ENCODE measurements at regions not wholly inside any gene's neighbourhood (a gene's known extent, or its start where the extent isn't known, plus 50 kb on each side); places are given as distances from the start of the nearest gene placed in this dataset.
"Not testable (repeated sequence)": the region's sequence is repeated elsewhere in the genome, so short reads cannot be mapped to it uniquely, and the experiment has no call there.

GRCh38 chr3:66923969-66924368 lies 74.1 kb upstream of the KBTBD8 start:
- Histone ChIP-seq H3K4me3 (ENCODE audit: low read length) (no peak overlapping the region), H3K4me1 (ENCODE audit: insufficient read depth, low read length) (peaks cover 11% of the 10 kb centered on the region; the same call in 1 of the 2 replicates), H3K27ac (ENCODE audit: low read depth, low read length) (no peak overlapping the region), H3K9ac (ENCODE audit: low read depth, low read length) (no peak overlapping the region), H3K9me3 (ENCODE audit: insufficient read depth, low read depth, low read length) (no peaks in the 10 kb centered on the region), H3K27me3 (ENCODE audit: insufficient read depth, low read length) (no peaks in the 10 kb centered on the region), H3K36me3 (ENCODE audit: insufficient read depth, low read length) (no peaks in the 10 kb centered on the region)

DNA sequence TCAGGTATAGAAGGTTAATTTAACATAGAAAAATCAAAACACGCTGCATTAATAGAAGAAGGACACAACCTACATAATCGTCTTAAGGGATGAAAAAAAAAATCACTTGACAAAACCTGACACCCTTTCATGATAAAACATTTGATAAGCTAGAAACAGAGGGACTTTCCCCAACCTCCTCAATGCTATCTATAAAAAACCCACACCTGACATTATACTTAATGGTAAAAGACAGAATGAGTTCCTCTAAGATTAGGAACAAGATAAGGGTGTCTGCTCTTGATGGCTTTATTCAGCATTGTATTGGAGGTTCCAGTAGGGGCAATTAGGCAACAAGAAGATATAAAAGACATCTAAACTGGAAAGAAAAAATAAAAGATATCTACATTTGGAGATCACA lies 69.9 kb upstream of the KBTBD8 start:
- Histone ChIP-seq H3K9ac (ENCODE audit: low read depth, low read length) (no peak overlapping the region), H3K27ac (ENCODE audit: low read depth, low read length) (no peak overlapping the region), H3K4me1 (ENCODE audit: insufficient read depth, low read length) (peaks cover 41% of the 10 kb centered on the region), H3K36me3 (ENCODE audit: insufficient read depth, low read length) (no peaks in the 10 kb centered on the region), H3K9me3 (ENCODE audit: insufficient read depth, low read depth, low read length) (no peaks in the 10 kb centered on the region), H3K27me3 (ENCODE audit: insufficient read depth, low read length) (no peaks in the 10 kb centered on the region), H3K4me3 (ENCODE audit: low read length) (no peak overlapping the region)
- WGBS: 93% methylated on average over 2 of the region's 2 CpGs

- Histone ChIP-seq H3K9ac (ENCODE audit: low read depth, low read length) (no peak overlapping the region), H3K4me1 (ENCODE audit: insufficient read depth, low read length) (peaks cover 48% of the 10 kb centered on the region)
- WGBS: 67% methylated on average over 5 of the region's 5 CpGs
Observed at GRCh38 chr3:66931291-66931690, 66.8 kb upstream of the KBTBD8 start.

GRCh38 chr3:66931699-66932098 lies 66.4 kb upstream of the KBTBD8 start:
- H3K4me3 ChIP-seq (ENCODE audit: low read length): no peak overlapping the region
- H3K36me3 ChIP-seq (ENCODE audit: insufficient read depth, low read length): no peaks in the 10 kb centered on the region
- 83% methylated on average over 1 of the region's 1 CpG for WGBS
- H3K9me3 ChIP-seq (ENCODE audit: insufficient read depth, low read depth, low read length): no peaks in the 10 kb centered on the region
- no peak overlapping the region for H3K27ac ChIP-seq (ENCODE audit: low read depth, low read length)
- H3K27me3 ChIP-seq (ENCODE audit: insufficient read depth, low read length): no peaks in the 10 kb centered on the region
- no peak overlapping the region for H3K9ac ChIP-seq (ENCODE audit: low read depth, low read length)
- H3K4me1 ChIP-seq (ENCODE audit: insufficient read depth, low read length): peaks cover 48% of the 10 kb centered on the region

More at GRCh38 chr3:66931291-66931690, 66.8 kb upstream of the KBTBD8 start:
- H3K27me3 ChIP-seq (ENCODE audit: insufficient read depth, low read length): no peaks in the 10 kb centered on the region
- H3K9me3 ChIP-seq (ENCODE audit: insufficient read depth, low read depth, low read length): no peaks in the 10 kb centered on the region
- no peaks in the 10 kb centered on the region for H3K36me3 ChIP-seq (ENCODE audit: insufficient read depth, low read length)
- no peak overlapping the region for H3K27ac ChIP-seq (ENCODE audit: low read depth, low read length)
- H3K4me3 ChIP-seq (ENCODE audit: low read length): no peak overlapping the region

DNA sequence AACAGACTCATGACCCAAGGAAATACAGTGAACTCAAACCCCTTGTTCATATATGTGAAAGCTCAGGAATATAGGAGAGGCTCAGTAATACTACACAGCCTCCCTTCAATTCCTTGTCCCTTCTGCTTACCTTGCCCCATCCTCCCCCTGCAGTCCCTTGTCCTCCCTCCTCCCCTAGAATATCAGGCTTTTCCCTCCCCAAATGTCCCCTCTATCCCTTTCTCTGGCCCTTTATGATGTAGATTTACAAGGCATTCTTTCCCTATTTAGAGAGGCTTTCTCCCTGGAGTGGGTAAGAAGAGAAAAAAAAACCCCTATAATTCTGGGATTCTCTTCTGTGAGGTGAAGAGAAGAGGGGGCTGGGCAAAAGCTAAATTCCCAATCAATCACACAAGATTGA lies 64.9 kb upstream of the KBTBD8 start:
- no peaks in the 10 kb centered on the region for H3K9me3 ChIP-seq (ENCODE audit: insufficient read depth, low read depth, low read length)
- peak overlapping the region; percentile 65; the same call in 1 of the 2 replicates for H3K27ac ChIP-seq (ENCODE audit: low read depth, low read length)
- H3K27me3 ChIP-seq (ENCODE audit: insufficient read depth, low read length): no peaks in the 10 kb centered on the region
- H3K9ac ChIP-seq (ENCODE audit: low read depth, low read length): no peak overlapping the region
- 0 out of 2 replicates have a peak overlapping the region, but pooled peaks have one; percentile 1 for H3K4me3 ChIP-seq (ENCODE audit: low read length)
- H3K36me3 ChIP-seq (ENCODE audit: insufficient read depth, low read length): no peaks in the 10 kb centered on the region
- peaks cover 48% of the 10 kb centered on the region for H3K4me1 ChIP-seq (ENCODE audit: insufficient read depth, low read length)

GRCh38 chr3:66934041-66934440 lies 64.1 kb upstream of the KBTBD8 start:
- no peaks in the 10 kb centered on the region for H3K9me3 ChIP-seq (ENCODE audit: insufficient read depth, low read depth, low read length)
- no peaks in the 10 kb centered on the region for H3K27me3 ChIP-seq (ENCODE audit: insufficient read depth, low read length)
- no peak overlapping the region for H3K9ac ChIP-seq (ENCODE audit: low read depth, low read length)
- 100% methylated on average over 1 of the region's 1 CpG for WGBS
- H3K4me1 ChIP-seq (ENCODE audit: insufficient read depth, low read length): peaks cover 54% of the 10 kb centered on the region
- H3K36me3 ChIP-seq (ENCODE audit: insufficient read depth, low read length): no peaks in the 10 kb centered on the region
- no peak overlapping the region for H3K27ac ChIP-seq (ENCODE audit: low read depth, low read length)
- no peak overlapping the region for H3K4me3 ChIP-seq (ENCODE audit: low read length)

- 86% methylated on average over 3 of the region's 3 CpGs for WGBS
- Histone ChIP-seq H3K36me3 (ENCODE audit: insufficient read depth, low read length) (no peaks in the 10 kb centered on the region), H3K4me3 (ENCODE audit: low read length) (no peak overlapping the region), H3K4me1 (ENCODE audit: insufficient read depth, low read length) (peaks cover 60% of the 10 kb centered on the region), H3K9me3 (ENCODE audit: insufficient read depth, low read depth, low read length) (no peaks in the 10 kb centered on the region), H3K9ac (ENCODE audit: low read depth, low read length) (no peak overlapping the region), H3K27ac (ENCODE audit: low read depth, low read length) (no peak overlapping the region), H3K27me3 (ENCODE audit: insufficient read depth, low read length) (no peaks in the 10 kb centered on the region)
Observed at GRCh38 chr3:66934725-66935124, 63.4 kb upstream of the KBTBD8 start.

GRCh38 chr3:66937041-66937440 lies 61.1 kb upstream of the KBTBD8 start:
- H3K4me1 ChIP-seq (ENCODE audit: insufficient read depth, low read length): peaks cover 42% of the 10 kb centered on the region
- 91% methylated on average over 5 of the region's 6 CpGs for WGBS
- not testable (repeated sequence) for H3K27me3 ChIP-seq (ENCODE audit: insufficient read depth, low read length)

DNA sequence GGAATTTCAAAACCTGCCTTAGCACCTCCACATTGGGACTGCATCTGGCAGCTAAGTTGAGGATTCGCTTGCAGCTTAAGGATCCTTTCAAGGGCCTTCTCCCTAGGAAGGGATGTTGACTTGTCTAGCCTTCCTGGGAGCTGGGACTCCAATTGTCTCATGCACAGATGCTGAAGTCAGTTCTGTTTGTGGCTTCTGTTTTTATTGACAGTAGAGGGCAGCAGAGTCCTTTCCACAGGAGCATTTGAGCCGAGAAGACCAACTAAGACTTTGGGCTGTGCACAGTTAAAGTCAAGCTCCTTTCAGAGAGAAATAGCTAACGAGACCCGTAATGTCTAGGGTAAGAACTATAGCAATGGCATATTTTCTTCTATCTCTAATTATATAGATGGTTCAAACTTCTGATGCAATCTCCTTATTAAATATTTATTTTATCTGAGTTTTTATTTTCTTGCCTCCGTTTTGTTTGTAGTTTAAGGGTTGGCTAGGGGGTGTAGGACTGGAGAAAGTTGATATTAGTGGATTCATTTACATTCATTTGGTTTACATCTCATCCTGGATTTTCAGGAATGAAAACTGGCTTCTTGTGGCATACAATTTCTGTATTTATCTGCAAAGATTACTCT lies 59.7 kb upstream of the KBTBD8 start:
- no peak overlapping the region for H3K9ac ChIP-seq (ENCODE audit: low read depth, low read length)
- H3K36me3 ChIP-seq (ENCODE audit: insufficient read depth, low read length): no peaks in the 10 kb centered on the region
- no peak overlapping the region for H3K27ac ChIP-seq (ENCODE audit: low read depth, low read length)
- WGBS: 12% methylated on average over 3 of the region's 5 CpGs
- peaks cover 30% of the 10 kb centered on the region for H3K4me1 ChIP-seq (ENCODE audit: insufficient read depth, low read length)
- no peaks in the 10 kb centered on the region for H3K9me3 ChIP-seq (ENCODE audit: insufficient read depth, low read depth, low read length)
- H3K4me3 ChIP-seq (ENCODE audit: low read length): no peak overlapping the region
- no peaks in the 10 kb centered on the region for H3K27me3 ChIP-seq (ENCODE audit: insufficient read depth, low read length)

More at GRCh38 chr3:66937041-66937440, 61.1 kb upstream of the KBTBD8 start:
- H3K36me3 ChIP-seq (ENCODE audit: insufficient read depth, low read length); H3K27ac ChIP-seq (ENCODE audit: low read depth, low read length); H3K9me3 ChIP-seq (ENCODE audit: insufficient read depth, low read depth, low read length); H3K9ac ChIP-seq (ENCODE audit: low read depth, low read length); H3K4me3 ChIP-seq (ENCODE audit: low read length): not testable (repeated sequence)

- H3K27me3 ChIP-seq (ENCODE audit: insufficient read depth, low read length): no peaks in the 10 kb centered on the region
- H3K9me3 ChIP-seq (ENCODE audit: insufficient read depth, low read depth, low read length): no peaks in the 10 kb centered on the region; the same call in 1 of the 2 replicates
- H3K9ac ChIP-seq (ENCODE audit: low read depth, low read length): no peak overlapping the region
- H3K4me1 ChIP-seq (ENCODE audit: insufficient read depth, low read length): no peaks in the 10 kb centered on the region
- no peak overlapping the region for H3K27ac ChIP-seq (ENCODE audit: low read depth, low read length)
- no peak overlapping the region for H3K4me3 ChIP-seq (ENCODE audit: low read length)
- WGBS: 92% methylated on average over 2 of the region's 2 CpGs
- no peaks in the 10 kb centered on the region for H3K36me3 ChIP-seq (ENCODE audit: insufficient read depth, low read length)
Observed at GRCh38 chr3:66948041-66948440, 50.1 kb upstream of the KBTBD8 start.

Data from HUES64 (cell line).